AG09319 (cell line): ENCODE measurements at regions not wholly inside any gene's neighbourhood (a gene's known extent, or its start where the extent isn't known, plus 50 kb on each side); places are given as distances from the start of the nearest gene placed in this dataset.

Experiments used
- DNase-seq: peaks from one replicate; pipeline ENCODE4 v3.0.0-alpha.2; 2010; ENCODE audit warnings: low read depth; ENCODE audit errors: extremely low read depth
- CTCF ChIP-seq: IDR thresholded peaks from 2 replicates; pipeline ENCODE4 v1.5.1; 2011; ENCODE audit warnings: low read depth, mild to moderate bottlenecking, inconsistent platforms, low read length, moderate library complexity

- no peak for DNase-seq
- TF ChIP-seq CTCF = no peak
Measured at GRCh38 chr5:3662344-3662743, 66.7 kb downstream of the IRX1 start.

- no peak for TF ChIP-seq CTCF
- DNase-seq = no peak
Measured at GRCh38 chr5:3671337-3671736, 75.7 kb downstream of the IRX1 start.

- DNase-seq = no peak
- TF ChIP-seq CTCF = no peak
Measured at GRCh38 chr5:3678801-3679200, 83.2 kb downstream of the IRX1 start.

- DNase-seq = no peak
- no peak for TF ChIP-seq CTCF
Measured at GRCh38 chr5:3680821-3681220, 85.2 kb downstream of the IRX1 start.

- TF ChIP-seq CTCF = no peak
Measured at GRCh38 chr5:3684118-3684517, 88.5 kb downstream of the IRX1 start.

GRCh38 chr5:3684771-3685354, 89.2 kb downstream of the IRX1 start:
- TF ChIP-seq CTCF = no peak
- DNase-seq = no peak

More at GRCh38 chr5:3684118-3684517, 88.5 kb downstream of the IRX1 start:
- no peak for DNase-seq

GRCh38 chr5:3694819-3695218, 99.2 kb downstream of the IRX1 start:
- DNase-seq = no peak
- no peak for TF ChIP-seq CTCF
